Parathyroid adenoma (tissue), 2 donors: ENCODE measurements at regions not wholly inside any gene's neighbourhood (a gene's known extent, or its start where the extent isn't known, plus 50 kb on each side); places are given as distances from the start of the nearest gene placed in this dataset.

Source experiments
- H2AFZ ChIP-seq: fragments of 300-600 bp; sonication (generic); one replicate; pipeline ENCODE4 v1.7.0; 2017; ENCODE audit warnings: antibody characterized with exemption, mild to moderate bottlenecking
- H3K27ac ChIP-seq: fragments of 300-600 bp; sonication (generic); one replicate; pipeline ENCODE4 v1.7.0; 2017
- H3K27me3 ChIP-seq: fragments of 300-600 bp; sonication (generic); one replicate; pipeline ENCODE4 v1.7.0; 2017; ENCODE audit warnings: low read length; ENCODE audit not compliant: control insufficient read depth, insufficient read depth
- H3K36me3 ChIP-seq: fragments of 300-600 bp; sonication (generic); one replicate; pipeline ENCODE4 v1.7.0; 2017; ENCODE audit warnings: low read length; ENCODE audit not compliant: control insufficient read depth, insufficient read depth
- H3K4me1 ChIP-seq: fragments of 300-600 bp; sonication (generic); one replicate; pipeline ENCODE4 v1.7.0; 2017; ENCODE audit warnings: control low read depth
- H3K4me2 ChIP-seq: fragments of 300-600 bp; sonication (generic); one replicate; pipeline ENCODE4 v1.7.0; 2017; ENCODE audit warnings: low read length
- H3K4me3 ChIP-seq: fragments of 300-600 bp; sonication (generic); one replicate; pipeline ENCODE4 v1.7.0; 2017; ENCODE audit warnings: low read depth, low read length
- H3K79me2 ChIP-seq: fragments of 300-600 bp; sonication (generic); one replicate; pipeline ENCODE4 v1.7.0; 2017; ENCODE audit warnings: control low read depth
- H3K9ac ChIP-seq: fragments of 300-600 bp; sonication (generic); one replicate; pipeline ENCODE4 v1.7.0; 2017; ENCODE audit warnings: mild to moderate bottlenecking
- H3K9me3 ChIP-seq: fragments of 300-600 bp; sonication (generic); one replicate; pipeline ENCODE4 v1.7.0; 2017; ENCODE audit warnings: low read length; ENCODE audit not compliant: control insufficient read depth
- TF ChIP-seq, protein P1 (sequence below): fragments of 300-600 bp; sonication (generic); IDR thresholded peaks from one replicate; pipeline ENCODE4 v1.7.0; 2017; ENCODE audit warnings: antibody characterized with exemption, mild to moderate bottlenecking
- donor health status: primary hyperparathyroidism.

DNA sequence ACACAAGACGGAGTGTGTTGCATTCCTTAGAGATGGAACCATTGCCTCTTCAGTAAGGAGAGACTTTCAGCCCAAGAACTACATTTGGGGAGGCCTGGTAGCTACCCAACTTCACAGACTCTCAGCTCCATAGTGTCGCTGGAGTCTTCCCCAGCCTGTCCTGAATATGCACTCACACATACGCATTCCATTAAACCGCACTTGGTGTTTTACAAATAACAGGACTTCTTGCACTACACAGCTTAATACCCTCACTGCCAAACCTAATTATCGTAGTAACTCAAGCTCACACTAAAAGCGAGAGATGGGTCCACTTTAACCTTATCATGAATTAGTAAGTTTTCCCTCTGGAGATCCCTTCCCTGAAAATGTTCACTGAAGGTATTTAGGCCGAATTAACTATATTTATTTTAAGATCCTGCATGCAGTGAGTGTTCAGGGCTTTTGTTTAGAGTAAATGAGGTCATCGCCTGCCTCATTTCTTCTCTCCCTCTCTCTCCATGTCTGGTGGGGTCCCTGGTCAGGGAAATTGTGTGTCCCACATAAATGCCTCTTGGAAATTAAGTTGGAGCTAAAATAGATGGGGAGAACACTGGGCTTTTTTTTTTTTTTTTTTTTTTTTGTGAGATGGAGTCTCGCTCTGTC is 171.9 kb downstream of the FAM43A start:
- Histone ChIP-seq H3K36me3 (no peaks in the 10 kb centered on the region), H3K9me3 (no peaks in the 10 kb centered on the region), H3K4me2 (no peak overlapping the region), H3K27me3 (no peaks in the 10 kb centered on the region), H3K9ac (no peak overlapping the region), H3K4me3 (no peak overlapping the region), H2AFZ (no peak overlapping the region), H3K4me1 (no peaks in the 10 kb centered on the region), H3K79me2 (no peaks in the 10 kb centered on the region), H3K27ac (no peak overlapping the region)
- TF ChIP-seq, protein P1, sequence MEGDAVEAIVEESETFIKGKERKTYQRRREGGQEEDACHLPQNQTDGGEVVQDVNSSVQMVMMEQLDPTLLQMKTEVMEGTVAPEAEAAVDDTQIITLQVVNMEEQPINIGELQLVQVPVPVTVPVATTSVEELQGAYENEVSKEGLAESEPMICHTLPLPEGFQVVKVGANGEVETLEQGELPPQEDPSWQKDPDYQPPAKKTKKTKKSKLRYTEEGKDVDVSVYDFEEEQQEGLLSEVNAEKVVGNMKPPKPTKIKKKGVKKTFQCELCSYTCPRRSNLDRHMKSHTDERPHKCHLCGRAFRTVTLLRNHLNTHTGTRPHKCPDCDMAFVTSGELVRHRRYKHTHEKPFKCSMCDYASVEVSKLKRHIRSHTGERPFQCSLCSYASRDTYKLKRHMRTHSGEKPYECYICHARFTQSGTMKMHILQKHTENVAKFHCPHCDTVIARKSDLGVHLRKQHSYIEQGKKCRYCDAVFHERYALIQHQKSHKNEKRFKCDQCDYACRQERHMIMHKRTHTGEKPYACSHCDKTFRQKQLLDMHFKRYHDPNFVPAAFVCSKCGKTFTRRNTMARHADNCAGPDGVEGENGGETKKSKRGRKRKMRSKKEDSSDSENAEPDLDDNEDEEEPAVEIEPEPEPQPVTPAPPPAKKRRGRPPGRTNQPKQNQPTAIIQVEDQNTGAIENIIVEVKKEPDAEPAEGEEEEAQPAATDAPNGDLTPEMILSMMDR = no peak

DNA sequence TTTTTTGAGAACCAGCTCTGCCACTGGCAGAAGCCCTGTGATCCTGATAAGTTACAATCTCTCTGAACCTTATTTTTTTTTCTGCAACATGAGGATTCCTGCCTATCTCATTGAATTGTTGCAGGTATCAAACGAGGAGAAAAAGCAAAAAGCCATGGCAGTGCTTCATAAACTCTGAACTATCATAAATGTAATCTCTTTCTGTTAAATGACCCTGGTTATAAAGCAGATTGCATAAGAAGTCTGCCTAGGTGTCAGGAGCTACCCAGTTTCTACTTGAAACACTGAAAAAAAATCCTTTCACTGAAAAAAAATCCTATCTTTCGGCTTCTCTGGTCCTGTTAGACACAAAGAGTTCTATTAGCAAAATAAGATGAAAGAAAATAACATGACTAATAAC is 172.7 kb downstream of the FAM43A start:
- Histone ChIP-seq H3K4me3 (no peak overlapping the region), H3K4me1 (no peaks in the 10 kb centered on the region), H3K4me2 (no peak overlapping the region), H3K79me2 (no peaks in the 10 kb centered on the region), H3K36me3 (no peaks in the 10 kb centered on the region), H3K27me3 (no peaks in the 10 kb centered on the region), H3K9me3 (no peaks in the 10 kb centered on the region), H3K27ac (no peak overlapping the region), H3K9ac (no peak overlapping the region), H2AFZ (no peak overlapping the region)
- TF ChIP-seq, protein P1 = no peak

DNA sequence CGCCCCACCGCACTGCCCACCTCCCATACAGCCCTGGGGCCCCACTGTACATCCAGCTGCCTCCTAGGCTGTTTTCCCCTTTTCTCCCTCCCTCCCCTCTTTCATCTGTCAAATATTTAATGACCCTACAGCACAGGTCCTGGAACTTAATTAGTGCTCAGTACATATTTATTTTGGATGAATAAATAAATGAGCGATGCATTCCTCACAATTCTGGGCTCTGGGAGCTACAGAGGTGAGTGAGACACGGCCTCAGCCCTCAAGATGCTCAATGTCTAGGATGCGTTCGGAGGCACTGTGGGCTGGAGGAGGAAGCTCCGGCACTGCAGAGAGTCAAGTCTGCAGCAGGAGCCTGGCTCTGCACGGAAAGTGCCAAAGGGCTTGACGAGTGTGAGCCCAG is 175.0 kb downstream of the FAM43A start:
- H3K4me2 ChIP-seq = no peak overlapping the region
- no peaks in the 10 kb centered on the region for H3K4me1 ChIP-seq
- H3K36me3 ChIP-seq = no peaks in the 10 kb centered on the region
- H3K27me3 ChIP-seq = no peaks in the 10 kb centered on the region
- no peaks in the 10 kb centered on the region for H3K9me3 ChIP-seq
- no peak overlapping the region for H3K9ac ChIP-seq
- TF ChIP-seq, protein P1 = no peak
- no peak overlapping the region for H2AFZ ChIP-seq
- no peaks in the 10 kb centered on the region for H3K79me2 ChIP-seq
- H3K27ac ChIP-seq = no peak overlapping the region
- H3K4me3 ChIP-seq = no peak overlapping the region

DNA sequence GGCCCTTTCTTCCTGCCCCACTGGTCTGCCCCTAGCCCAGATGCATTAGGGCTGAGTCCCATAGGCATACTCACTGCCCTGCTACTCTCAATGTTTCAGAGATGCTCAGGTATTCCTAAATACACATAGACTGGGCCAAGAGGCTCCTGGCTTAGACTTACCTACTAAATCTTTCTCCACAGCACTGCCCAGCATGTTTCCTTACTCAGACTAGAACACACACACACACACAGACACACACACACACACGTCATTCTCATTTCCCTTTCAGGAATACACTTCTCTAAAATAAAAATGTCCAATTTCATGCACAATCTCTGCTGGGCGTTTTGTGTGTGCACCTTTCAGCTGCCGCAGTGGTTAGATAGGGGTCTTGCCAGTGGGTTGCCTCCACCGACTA is 175.7 kb downstream of the FAM43A start:
- H3K79me2 ChIP-seq = no peaks in the 10 kb centered on the region
- no peak overlapping the region for H3K27ac ChIP-seq
- no peak overlapping the region for H3K4me2 ChIP-seq
- TF ChIP-seq, protein P1 = no peak
- H3K27me3 ChIP-seq = no peaks in the 10 kb centered on the region
- H3K4me1 ChIP-seq = no peaks in the 10 kb centered on the region
- no peak overlapping the region for H2AFZ ChIP-seq
- H3K9ac ChIP-seq = no peak overlapping the region
- no peaks in the 10 kb centered on the region for H3K9me3 ChIP-seq
- H3K4me3 ChIP-seq = no peak overlapping the region
- no peaks in the 10 kb centered on the region for H3K36me3 ChIP-seq

DNA sequence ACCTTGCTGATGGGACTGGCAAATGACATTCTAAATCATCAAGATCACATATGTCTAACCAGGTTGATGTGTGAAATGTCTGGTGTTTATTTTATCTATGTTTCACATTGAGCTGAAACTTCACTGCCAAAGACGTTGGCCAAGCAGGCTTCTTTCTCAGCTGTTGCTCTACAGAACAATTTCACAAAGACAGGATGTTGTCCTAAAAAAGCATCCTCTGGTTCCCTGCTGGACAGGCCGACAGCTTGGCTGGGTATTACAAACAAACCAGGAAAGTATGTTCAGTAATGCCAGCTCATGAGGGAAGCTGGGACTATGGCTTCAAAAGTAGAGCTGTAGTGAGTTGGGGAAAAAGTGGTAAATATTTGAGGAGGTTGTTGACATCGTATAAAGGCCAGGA is 179.4 kb downstream of the FAM43A start:
- Histone ChIP-seq H3K36me3 (no peaks in the 10 kb centered on the region), H3K9ac (no peak overlapping the region), H2AFZ (no peak overlapping the region), H3K27ac (no peak overlapping the region), H3K79me2 (no peaks in the 10 kb centered on the region), H3K4me2 (no peak overlapping the region), H3K4me1 (no peaks in the 10 kb centered on the region), H3K9me3 (no peaks in the 10 kb centered on the region), H3K27me3 (no peaks in the 10 kb centered on the region), H3K4me3 (no peak overlapping the region)
- TF ChIP-seq, protein P1 = no peak
